ENCODE measurements at regions not wholly inside any gene's neighbourhood (a gene's known extent, or its start where the extent isn't known, plus 50 kb on each side); places are given as distances from the start of the nearest gene placed in this dataset.

- no peak for DNase-seq (ENCODE audit: low read depth in 3 of 3, low spot score in 1 of 3)
Measured at GRCh38 chr2:30339071-30339470, 107.7 kb downstream of the LBH start.

- DNase-seq (ENCODE audit: low read depth in 3 of 3, low spot score in 1 of 3): no peak
Measured at GRCh38 chr2:30341500-30342267, 105.4 kb upstream of the LCLAT1 start.

GRCh38 chr2:30346471-30347169 is 100.4 kb upstream of the LCLAT1 start:
- DNase-seq (ENCODE audit: low read depth in 3 of 3, low spot score in 1 of 3): no peak

- no peak for DNase-seq (ENCODE audit: low read depth in 3 of 3, low spot score in 1 of 3)
Measured at GRCh38 chr2:30348825-30349224, 98.2 kb upstream of the LCLAT1 start.

- no peak for DNase-seq (ENCODE audit: low read depth in 3 of 3, low spot score in 1 of 3)
Measured at GRCh38 chr2:30349691-30350090, 97.4 kb upstream of the LCLAT1 start.

- DNase-seq (ENCODE audit: low read depth in 3 of 3, low spot score in 1 of 3): no peak
Measured at GRCh38 chr2:30351116-30351515, 95.9 kb upstream of the LCLAT1 start.

- DNase-seq (ENCODE audit: low read depth in 3 of 3, low spot score in 1 of 3): no peak
Measured at GRCh38 chr2:30351949-30352348, 95.1 kb upstream of the LCLAT1 start.

- no peak for DNase-seq (ENCODE audit: low read depth in 3 of 3, low spot score in 1 of 3)
Measured at GRCh38 chr2:30354150-30354549, 92.9 kb upstream of the LCLAT1 start.

GRCh38 chr2:30354621-30355020 is 92.4 kb upstream of the LCLAT1 start:
- DNase-seq (ENCODE audit: low read depth in 3 of 3, low spot score in 1 of 3): no peak

- no peak for DNase-seq (ENCODE audit: low read depth in 3 of 3, low spot score in 1 of 3)
Measured at GRCh38 chr2:30355306-30355705, 91.7 kb upstream of the LCLAT1 start.

- DNase-seq (ENCODE audit: low read depth in 3 of 3, low spot score in 1 of 3): no peak
Measured at GRCh38 chr2:30356071-30356470, 91.0 kb upstream of the LCLAT1 start.

GRCh38 chr2:30356776-30357175 is 90.3 kb upstream of the LCLAT1 start:
- DNase-seq (ENCODE audit: low read depth in 3 of 3, low spot score in 1 of 3): no peak

GRCh38 chr2:30358351-30358750 is 88.7 kb upstream of the LCLAT1 start:
- no peak for DNase-seq (ENCODE audit: low read depth in 3 of 3, low spot score in 1 of 3)

GRCh38 chr2:30358842-30359241 is 88.2 kb upstream of the LCLAT1 start:
- no peak for DNase-seq (ENCODE audit: low read depth in 3 of 3, low spot score in 1 of 3)

GRCh38 chr2:30359644-30360167 is 87.3 kb upstream of the LCLAT1 start:
- no peak for DNase-seq (ENCODE audit: low read depth in 3 of 3, low spot score in 1 of 3)

- DNase-seq (ENCODE audit: low read depth in 3 of 3, low spot score in 1 of 3): no peak
Measured at GRCh38 chr2:30361751-30362394, 85.2 kb upstream of the LCLAT1 start.

GRCh38 chr2:30362468-30363081 is 84.5 kb upstream of the LCLAT1 start:
- DNase-seq (ENCODE audit: low read depth in 3 of 3, low spot score in 1 of 3): no peak

- DNase-seq (ENCODE audit: low read depth in 3 of 3, low spot score in 1 of 3): no peak
Measured at GRCh38 chr2:30363406-30363805, 83.6 kb upstream of the LCLAT1 start.

GRCh38 chr2:30365201-30365600 is 81.8 kb upstream of the LCLAT1 start:
- DNase-seq (ENCODE audit: low read depth in 3 of 3, low spot score in 1 of 3): no peak

GRCh38 chr2:30366199-30366691 is 80.8 kb upstream of the LCLAT1 start:
- DNase-seq (ENCODE audit: low read depth in 3 of 3, low spot score in 1 of 3): no peak

Data from stimulated activated CD4-positive, alpha-beta T cell treated with anti-CD3 and anti-CD28 coated beads, TNF-alpha, amount 100 ng/mL, for 1 hour (primary cell).